ENCODE measurements at regions not wholly inside any gene's neighbourhood (a gene's known extent, or its start where the extent isn't known, plus 50 kb on each side); places are given as distances from the start of the nearest gene placed in this dataset.

- TF ChIP-seq, protein P1, sequence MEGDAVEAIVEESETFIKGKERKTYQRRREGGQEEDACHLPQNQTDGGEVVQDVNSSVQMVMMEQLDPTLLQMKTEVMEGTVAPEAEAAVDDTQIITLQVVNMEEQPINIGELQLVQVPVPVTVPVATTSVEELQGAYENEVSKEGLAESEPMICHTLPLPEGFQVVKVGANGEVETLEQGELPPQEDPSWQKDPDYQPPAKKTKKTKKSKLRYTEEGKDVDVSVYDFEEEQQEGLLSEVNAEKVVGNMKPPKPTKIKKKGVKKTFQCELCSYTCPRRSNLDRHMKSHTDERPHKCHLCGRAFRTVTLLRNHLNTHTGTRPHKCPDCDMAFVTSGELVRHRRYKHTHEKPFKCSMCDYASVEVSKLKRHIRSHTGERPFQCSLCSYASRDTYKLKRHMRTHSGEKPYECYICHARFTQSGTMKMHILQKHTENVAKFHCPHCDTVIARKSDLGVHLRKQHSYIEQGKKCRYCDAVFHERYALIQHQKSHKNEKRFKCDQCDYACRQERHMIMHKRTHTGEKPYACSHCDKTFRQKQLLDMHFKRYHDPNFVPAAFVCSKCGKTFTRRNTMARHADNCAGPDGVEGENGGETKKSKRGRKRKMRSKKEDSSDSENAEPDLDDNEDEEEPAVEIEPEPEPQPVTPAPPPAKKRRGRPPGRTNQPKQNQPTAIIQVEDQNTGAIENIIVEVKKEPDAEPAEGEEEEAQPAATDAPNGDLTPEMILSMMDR (IDR thresholded peaks at IDR 0.05; ENCODE audit: extremely low read depth in 1 of 2, insufficient read depth in 1 of 2, low read depth in 1 of 2, low read length in 2 of 2): no peak
- no peak for TF ChIP-seq POLR2A (IDR thresholded peaks at IDR 0.05; ENCODE audit: low read depth, low read length)
These were observed 316.6 kb downstream of the EDEM1 start for GRCh38 chr3:5504135-5504534.

All from endothelial cell of umbilical vein (primary cell).